Urinary bladder (tissue), 3 donors: ENCODE measurements at regions not wholly inside any gene's neighbourhood (a gene's known extent, or its start where the extent isn't known, plus 50 kb on each side); places are given as distances from the start of the nearest gene placed in this dataset.
"Not testable (repeated sequence)": the region's sequence is repeated elsewhere in the genome, so short reads cannot be mapped to it uniquely, and the experiment has no call there.

ENCODE experiments used
- DNase-seq: peaks from one replicate; pipeline ENCODE4 v3.0.0-alpha.2; 2015; ENCODE audit errors: extremely low spot score
- H3K27ac ChIP-seq: one replicate; pipeline ENCODE4 v1.5.1; 2013; ENCODE audit warnings: low read depth, mild to moderate bottlenecking, moderate library complexity
- H3K36me3 ChIP-seq: one replicate; pipeline ENCODE4 v1.6.1; 2013; ENCODE audit warnings: mild to moderate bottlenecking, moderate library complexity; ENCODE audit not compliant: insufficient read depth
- H3K4me1 ChIP-seq: one replicate; pipeline ENCODE4 v1.6.1; 2013; ENCODE audit warnings: mild to moderate bottlenecking, moderate library complexity; ENCODE audit not compliant: insufficient read depth
- H3K4me3 ChIP-seq: one replicate; pipeline ENCODE4 v1.5.1; 2013; ENCODE audit warnings: low read depth, low read length
- WGBS: extraction: QIAGEN DNeasy Blood & Tissue Kit; methylation state at CpG from one replicate; pipeline ENCODE4 v1.1.7; 2013; 5-methylcytosine and 5-hydroxymethylcytosine counted together
- donor health status: healthy with polysubstance abuse.
- donor health status: healthy.

- H3K4me3 ChIP-seq: no peak overlapping the region
- H3K4me1 ChIP-seq: no peaks in the 10 kb centered on the region
- WGBS: 100% methylated on average over 1 of the region's 1 CpG
- H3K36me3 ChIP-seq: no peaks in the 10 kb centered on the region
- no peak overlapping the region for H3K27ac ChIP-seq
- no peak for DNase-seq
These were observed 620.6 kb downstream of the IRS1 start for GRCh38 chr2:226179010-226179409.

GRCh38 chr2:226176283-226176984 lies 623.2 kb downstream of the IRS1 start:
- Histone ChIP-seq H3K4me3 (no peak overlapping the region), H3K36me3 (no peaks in the 10 kb centered on the region), H3K4me1 (no peaks in the 10 kb centered on the region), H3K27ac (no peak overlapping the region)
- DNase-seq: no peak
- WGBS: 68% methylated on average over 3 of the region's 3 CpGs

GRCh38 chr2:226174390-226174789 lies 625.2 kb downstream of the IRS1 start:
- 96% methylated on average over 1 of the region's 1 CpG for WGBS
- H3K4me1 ChIP-seq: no peaks in the 10 kb centered on the region
- H3K27ac ChIP-seq: no peak overlapping the region
- H3K36me3 ChIP-seq: no peaks in the 10 kb centered on the region
- no peak overlapping the region for H3K4me3 ChIP-seq
- no peak for DNase-seq

- H3K4me1 ChIP-seq: no peaks in the 10 kb centered on the region
- H3K36me3 ChIP-seq: no peaks in the 10 kb centered on the region
- DNase-seq: no peak
- no peak overlapping the region for H3K27ac ChIP-seq
- WGBS: 86% methylated on average over 4 of the region's 4 CpGs
- H3K4me3 ChIP-seq: no peak overlapping the region
These were observed 626.7 kb downstream of the IRS1 start for GRCh38 chr2:226172939-226173338.

GRCh38 chr2:226172309-226172708 lies 627.3 kb downstream of the IRS1 start:
- H3K27ac ChIP-seq: no peak overlapping the region
- 96% methylated on average over 4 of the region's 4 CpGs for WGBS
- H3K4me3 ChIP-seq: no peak overlapping the region
- no peaks in the 10 kb centered on the region for H3K4me1 ChIP-seq
- no peak for DNase-seq
- H3K36me3 ChIP-seq: no peaks in the 10 kb centered on the region

GRCh38 chr2:226169751-226170581 lies 629.7 kb downstream of the IRS1 start:
- Histone ChIP-seq H3K4me1 (no peaks in the 10 kb centered on the region), H3K27ac (no peak overlapping the region), H3K4me3 (no peak overlapping the region), H3K36me3 (no peaks in the 10 kb centered on the region)
- WGBS: 70% methylated on average over 4 of the region's 4 CpGs
- DNase-seq: no peak

- Histone ChIP-seq H3K4me3 (no peak overlapping the region), H3K27ac (no peak overlapping the region), H3K4me1 (no peaks in the 10 kb centered on the region), H3K36me3 (no peaks in the 10 kb centered on the region)
- no peak for DNase-seq
- 92% methylated on average over 4 of the region's 4 CpGs for WGBS
These were observed 631.0 kb downstream of the IRS1 start for GRCh38 chr2:226168496-226169160.

GRCh38 chr2:226164512-226164911 lies 635.1 kb downstream of the IRS1 start:
- no peak overlapping the region for H3K27ac ChIP-seq
- 81% methylated on average over 1 of the region's 1 CpG for WGBS
- H3K4me1 ChIP-seq: no peaks in the 10 kb centered on the region
- H3K36me3 ChIP-seq: no peaks in the 10 kb centered on the region
- DNase-seq: no peak
- no peak overlapping the region for H3K4me3 ChIP-seq

- H3K4me3 ChIP-seq, H3K36me3 ChIP-seq, H3K4me1 ChIP-seq, H3K27ac ChIP-seq, DNase-seq: not testable (repeated sequence)
- 97% methylated on average over 4 of the region's 4 CpGs for WGBS
These were observed 639.0 kb downstream of the IRS1 start for GRCh38 chr2:226160617-226161016.

- Histone ChIP-seq H3K36me3 (no peaks in the 10 kb centered on the region), H3K27ac (no peak overlapping the region), H3K4me3 (no peak overlapping the region), H3K4me1 (no peaks in the 10 kb centered on the region)
- no peak for DNase-seq
- 37% methylated on average over 4 of the region's 4 CpGs for WGBS
These were observed 639.6 kb downstream of the IRS1 start for GRCh38 chr2:226159875-226160479.

- Histone ChIP-seq H3K36me3 (no peaks in the 10 kb centered on the region), H3K27ac (no peak overlapping the region), H3K4me3 (no peak overlapping the region), H3K4me1 (no peaks in the 10 kb centered on the region)
- no peak for DNase-seq
- 92% methylated on average over 2 of the region's 2 CpGs for WGBS
These were observed 640.7 kb downstream of the IRS1 start for GRCh38 chr2:226158940-226159339.

- H3K27ac ChIP-seq: no peak overlapping the region
- no peaks in the 10 kb centered on the region for H3K4me1 ChIP-seq
- no peaks in the 10 kb centered on the region for H3K36me3 ChIP-seq
- WGBS: 79% methylated on average over 1 of the region's 1 CpG
- no peak overlapping the region for H3K4me3 ChIP-seq
- DNase-seq: no peak
These were observed 641.4 kb downstream of the IRS1 start for GRCh38 chr2:226158229-226158628.

- no peaks in the 10 kb centered on the region for H3K4me1 ChIP-seq
- 77% methylated on average over 5 of the region's 5 CpGs for WGBS
- DNase-seq: no peak
- H3K36me3 ChIP-seq: no peaks in the 10 kb centered on the region
- no peak overlapping the region for H3K4me3 ChIP-seq
- no peak overlapping the region for H3K27ac ChIP-seq
These were observed 644.3 kb downstream of the IRS1 start for GRCh38 chr2:226155093-226155875.
